ENCODE measurements at regions not wholly inside any gene's neighbourhood (a gene's known extent, or its start where the extent isn't known, plus 50 kb on each side); places are given as distances from the start of the nearest gene placed in this dataset.
"Not testable (repeated sequence)": the region's sequence is repeated elsewhere in the genome, so short reads cannot be mapped to it uniquely, and the experiment has no call there.

GRCh38 chr11:41533761-41534160 is 74.3 kb upstream of the LRRC4C start:
- no peak overlapping the region for H2AFZ ChIP-seq
- H3K4me2 ChIP-seq (ENCODE audit: low read length) = no peak overlapping the region
- no peaks in the 10 kb centered on the region for H3K79me2 ChIP-seq
- H3K27ac ChIP-seq = no peak overlapping the region
- H3K27me3 ChIP-seq (ENCODE audit: control insufficient read depth, insufficient read depth, low read length) = no peaks in the 10 kb centered on the region
- no peak overlapping the region for H3K9ac ChIP-seq
- no peaks in the 10 kb centered on the region for H3K4me1 ChIP-seq
- no peak for TF ChIP-seq CTCF (IDR thresholded peaks at IDR 0.05)
- H3K36me3 ChIP-seq (ENCODE audit: control insufficient read depth, insufficient read depth, low read length) = no peaks in the 10 kb centered on the region
- no peak overlapping the region for H3K4me3 ChIP-seq (ENCODE audit: low read depth, low read length)
- H3K9me3 ChIP-seq (ENCODE audit: control insufficient read depth, low read length) = no peaks in the 10 kb centered on the region

GRCh38 chr11:41534391-41534790 is 74.9 kb upstream of the LRRC4C start:
- no peaks in the 10 kb centered on the region for H3K79me2 ChIP-seq
- no peaks in the 10 kb centered on the region for H3K4me1 ChIP-seq
- H3K9ac ChIP-seq = no peak overlapping the region
- no peak overlapping the region for H3K4me2 ChIP-seq (ENCODE audit: low read length)
- no peak for TF ChIP-seq CTCF (IDR thresholded peaks at IDR 0.05)
- no peaks in the 10 kb centered on the region for H3K27me3 ChIP-seq (ENCODE audit: control insufficient read depth, insufficient read depth, low read length)
- H3K9me3 ChIP-seq (ENCODE audit: control insufficient read depth, low read length) = no peaks in the 10 kb centered on the region
- H2AFZ ChIP-seq = no peak overlapping the region
- no peak overlapping the region for H3K4me3 ChIP-seq (ENCODE audit: low read depth, low read length)
- H3K27ac ChIP-seq = no peak overlapping the region
- no peaks in the 10 kb centered on the region for H3K36me3 ChIP-seq (ENCODE audit: control insufficient read depth, insufficient read depth, low read length)

GRCh38 chr11:41534861-41535260 is 75.4 kb upstream of the LRRC4C start:
- TF ChIP-seq CTCF (IDR thresholded peaks at IDR 0.05) = no peak
- H3K36me3 ChIP-seq (ENCODE audit: control insufficient read depth, insufficient read depth, low read length) = no peaks in the 10 kb centered on the region
- no peak overlapping the region for H3K4me3 ChIP-seq (ENCODE audit: low read depth, low read length)
- no peak overlapping the region for H3K4me2 ChIP-seq (ENCODE audit: low read length)
- H3K27me3 ChIP-seq (ENCODE audit: control insufficient read depth, insufficient read depth, low read length) = no peaks in the 10 kb centered on the region
- H3K9ac ChIP-seq = no peak overlapping the region
- no peaks in the 10 kb centered on the region for H3K9me3 ChIP-seq (ENCODE audit: control insufficient read depth, low read length)
- H2AFZ ChIP-seq = no peak overlapping the region
- no peaks in the 10 kb centered on the region for H3K4me1 ChIP-seq
- no peaks in the 10 kb centered on the region for H3K79me2 ChIP-seq
- no peak overlapping the region for H3K27ac ChIP-seq

GRCh38 chr11:41536021-41536568 is 76.6 kb upstream of the LRRC4C start:
- Histone ChIP-seq H3K4me3 (ENCODE audit: low read depth, low read length) (no peak overlapping the region), H3K9me3 (ENCODE audit: control insufficient read depth, low read length) (no peaks in the 10 kb centered on the region), H3K27ac (no peak overlapping the region), H3K36me3 (ENCODE audit: control insufficient read depth, insufficient read depth, low read length) (no peaks in the 10 kb centered on the region), H3K4me1 (no peaks in the 10 kb centered on the region), H3K27me3 (ENCODE audit: control insufficient read depth, insufficient read depth, low read length) (no peaks in the 10 kb centered on the region), H2AFZ (no peak overlapping the region), H3K4me2 (ENCODE audit: low read length) (no peak overlapping the region), H3K79me2 (no peaks in the 10 kb centered on the region), H3K9ac (no peak overlapping the region)
- TF ChIP-seq CTCF (IDR thresholded peaks at IDR 0.05) = no peak

- not testable (repeated sequence) for H3K9ac ChIP-seq; H3K4me1 ChIP-seq; H3K27me3 ChIP-seq (ENCODE audit: control insufficient read depth, insufficient read depth, low read length); H2AFZ ChIP-seq; H3K27ac ChIP-seq; H3K4me2 ChIP-seq (ENCODE audit: low read length); H3K79me2 ChIP-seq; H3K36me3 ChIP-seq (ENCODE audit: control insufficient read depth, insufficient read depth, low read length); H3K4me3 ChIP-seq (ENCODE audit: low read depth, low read length); H3K9me3 ChIP-seq (ENCODE audit: control insufficient read depth, low read length)
These were observed 85.5 kb upstream of the LRRC4C start for GRCh38 chr11:41544902-41545301.

Measured in parathyroid adenoma (tissue), 2 donors.